ENCODE measurements at regions not wholly inside any gene's neighbourhood (a gene's known extent, or its start where the extent isn't known, plus 50 kb on each side); places are given as distances from the start of the nearest gene placed in this dataset.

- H3K4me2 ChIP-seq (ENCODE audit: low read length): no peak overlapping the region
- H3K27ac ChIP-seq (ENCODE audit: low read depth, low read length): no peak overlapping the region
- no peaks in the 10 kb centered on the region for H3K36me3 ChIP-seq (ENCODE audit: control insufficient read depth in 1 of 2, insufficient read depth in 2 of 2, low read length in 2 of 2)
- H3K18ac ChIP-seq (ENCODE audit: low read length): no peak overlapping the region
- no peak for DNase-seq
- no peaks in the 10 kb centered on the region for H3K27me3 ChIP-seq (ENCODE audit: insufficient read depth, low read length)
- no peaks in the 10 kb centered on the region for H3K9me3 ChIP-seq (ENCODE audit: insufficient read depth, low read depth, low read length)
- H3K4me1 ChIP-seq (ENCODE audit: control insufficient read depth in 1 of 2, insufficient read depth in 2 of 2, low read length in 2 of 2): no peaks in the 10 kb centered on the region
- H3K4ac ChIP-seq (ENCODE audit: low read depth, low read length): no peak overlapping the region
- no peak overlapping the region for H2BK12ac ChIP-seq (ENCODE audit: low read length)
- H4K12ac ChIP-seq (ENCODE audit: low read depth, low read length): no peak overlapping the region
- no peak overlapping the region for H2AK5ac ChIP-seq (ENCODE audit: low read length)
- no peak overlapping the region for H3K14ac ChIP-seq (ENCODE audit: low read length)
- no peaks in the 10 kb centered on the region for H3K79me2 ChIP-seq (ENCODE audit: control insufficient read depth, insufficient read depth, low read length, poor library complexity)
- no peak overlapping the region for H2AFZ ChIP-seq (ENCODE audit: insufficient read depth, low read length, poor library complexity)
- H2BK120ac ChIP-seq (ENCODE audit: insufficient read depth, low read length, poor library complexity): no peak overlapping the region
- H4K91ac ChIP-seq (ENCODE audit: low read depth, low read length): no peak overlapping the region
- H3K4me3 ChIP-seq (ENCODE audit: low read depth, low read length): no peak overlapping the region
- H4K8ac ChIP-seq (ENCODE audit: low read depth, low read length): no peak overlapping the region
- H3K23ac ChIP-seq (ENCODE audit: low read length): no peak overlapping the region
- H2BK5ac ChIP-seq (ENCODE audit: low read depth, low read length, poor library complexity): no peak overlapping the region
- H3K79me1 ChIP-seq (ENCODE audit: low read length): no peaks in the 10 kb centered on the region
- no peak overlapping the region for H3K9ac ChIP-seq (ENCODE audit: low read length)
- WGBS (ENCODE audit: extremely low coverage, insufficient coverage, insufficient read length): 100% methylated on average over 1 of the region's 2 CpGs
Measured at GRCh38 chr4:14809203-14809602, 193.1 kb upstream of the CPEB2 start.

- H3K4me3 ChIP-seq (ENCODE audit: low read depth, low read length): no peak overlapping the region
- H3K4ac ChIP-seq (ENCODE audit: low read depth, low read length): no peak overlapping the region
- DNase-seq: peak; percentile 53 to 57
Measured at GRCh38 chr4:14810121-14810520, 192.2 kb upstream of the CPEB2 start.

GRCh38 chr4:14810568-14810967 is 191.7 kb upstream of the CPEB2 start:
- Histone ChIP-seq H2AFZ (ENCODE audit: insufficient read depth, low read length, poor library complexity) (no peak overlapping the region), H2BK12ac (ENCODE audit: low read length) (no peak overlapping the region), H4K91ac (ENCODE audit: low read depth, low read length) (no peak overlapping the region), H2BK5ac (ENCODE audit: low read depth, low read length, poor library complexity) (no peak overlapping the region), H3K9ac (ENCODE audit: low read length) (no peak overlapping the region), H4K12ac (ENCODE audit: low read depth, low read length) (no peak overlapping the region), H2BK120ac (ENCODE audit: insufficient read depth, low read length, poor library complexity) (no peak overlapping the region), H3K27ac (ENCODE audit: low read depth, low read length) (no peak overlapping the region), H3K4ac (ENCODE audit: low read depth, low read length) (no peak overlapping the region), H3K79me1 (ENCODE audit: low read length) (no peaks in the 10 kb centered on the region), H4K8ac (ENCODE audit: low read depth, low read length) (no peak overlapping the region), H3K23ac (ENCODE audit: low read length) (no peak overlapping the region), H3K79me2 (ENCODE audit: control insufficient read depth, insufficient read depth, low read length, poor library complexity) (no peaks in the 10 kb centered on the region), H3K14ac (ENCODE audit: low read length) (no peak overlapping the region), H3K4me3 (ENCODE audit: low read depth, low read length) (no peak overlapping the region), H3K4me1 (ENCODE audit: control insufficient read depth in 1 of 2, insufficient read depth in 2 of 2, low read length in 2 of 2) (no peaks in the 10 kb centered on the region), H3K4me2 (ENCODE audit: low read length) (no peak overlapping the region), H3K9me3 (ENCODE audit: insufficient read depth, low read depth, low read length) (no peaks in the 10 kb centered on the region), H2AK5ac (ENCODE audit: low read length) (no peak overlapping the region), H3K36me3 (ENCODE audit: control insufficient read depth in 1 of 2, insufficient read depth in 2 of 2, low read length in 2 of 2) (no peaks in the 10 kb centered on the region), H3K18ac (ENCODE audit: low read length) (no peak overlapping the region), H3K27me3 (ENCODE audit: insufficient read depth, low read length) (no peaks in the 10 kb centered on the region)
- WGBS (ENCODE audit: extremely low coverage, insufficient coverage, insufficient read length): no CpG with 5 or more reads among the region's 2 CpGs
- DNase-seq: peak in 1 of 2 donors; percentile 5

More at GRCh38 chr4:14810121-14810520, 192.2 kb upstream of the CPEB2 start:
- no peak overlapping the region for H3K14ac ChIP-seq (ENCODE audit: low read length)
- no peaks in the 10 kb centered on the region for H3K4me1 ChIP-seq (ENCODE audit: control insufficient read depth in 1 of 2, insufficient read depth in 2 of 2, low read length in 2 of 2)
- H2BK12ac ChIP-seq (ENCODE audit: low read length): no peak overlapping the region
- no peak overlapping the region for H4K91ac ChIP-seq (ENCODE audit: low read depth, low read length)
- no peaks in the 10 kb centered on the region for H3K79me1 ChIP-seq (ENCODE audit: low read length)
- no peak overlapping the region for H3K27ac ChIP-seq (ENCODE audit: low read depth, low read length)
- H3K9ac ChIP-seq (ENCODE audit: low read length): no peak overlapping the region
- H4K12ac ChIP-seq (ENCODE audit: low read depth, low read length): no peak overlapping the region
- H3K4me2 ChIP-seq (ENCODE audit: low read length): no peak overlapping the region
- H2AFZ ChIP-seq (ENCODE audit: insufficient read depth, low read length, poor library complexity): no peak overlapping the region
- H3K79me2 ChIP-seq (ENCODE audit: control insufficient read depth, insufficient read depth, low read length, poor library complexity): no peaks in the 10 kb centered on the region
- no peak overlapping the region for H4K8ac ChIP-seq (ENCODE audit: low read depth, low read length)
- no peaks in the 10 kb centered on the region for H3K36me3 ChIP-seq (ENCODE audit: control insufficient read depth in 1 of 2, insufficient read depth in 2 of 2, low read length in 2 of 2)
- no peaks in the 10 kb centered on the region for H3K27me3 ChIP-seq (ENCODE audit: insufficient read depth, low read length)
- H2BK120ac ChIP-seq (ENCODE audit: insufficient read depth, low read length, poor library complexity): no peak overlapping the region
- H3K18ac ChIP-seq (ENCODE audit: low read length): no peak overlapping the region
- no peak overlapping the region for H2BK5ac ChIP-seq (ENCODE audit: low read depth, low read length, poor library complexity)
- H2AK5ac ChIP-seq (ENCODE audit: low read length): no peak overlapping the region
- no peak overlapping the region for H3K23ac ChIP-seq (ENCODE audit: low read length)
- H3K9me3 ChIP-seq (ENCODE audit: insufficient read depth, low read depth, low read length): no peaks in the 10 kb centered on the region
- WGBS (ENCODE audit: extremely low coverage, insufficient coverage, insufficient read length): no CpG with 5 or more reads among the region's 2 CpGs

GRCh38 chr4:14812101-14812500 is 190.2 kb upstream of the CPEB2 start:
- Histone ChIP-seq H3K79me2 (ENCODE audit: control insufficient read depth, insufficient read depth, low read length, poor library complexity) (no peaks in the 10 kb centered on the region), H3K4ac (ENCODE audit: low read depth, low read length) (no peak overlapping the region), H3K4me1 (ENCODE audit: control insufficient read depth in 1 of 2, insufficient read depth in 2 of 2, low read length in 2 of 2) (no peaks in the 10 kb centered on the region), H2BK5ac (ENCODE audit: low read depth, low read length, poor library complexity) (no peak overlapping the region), H4K91ac (ENCODE audit: low read depth, low read length) (no peak overlapping the region), H3K9me3 (ENCODE audit: insufficient read depth, low read depth, low read length) (no peaks in the 10 kb centered on the region), H2AK5ac (ENCODE audit: low read length) (no peak overlapping the region), H3K27me3 (ENCODE audit: insufficient read depth, low read length) (no peaks in the 10 kb centered on the region), H2BK12ac (ENCODE audit: low read length) (no peak overlapping the region), H4K12ac (ENCODE audit: low read depth, low read length) (no peak overlapping the region), H3K23ac (ENCODE audit: low read length) (no peak overlapping the region), H3K9ac (ENCODE audit: low read length) (no peak overlapping the region), H4K8ac (ENCODE audit: low read depth, low read length) (no peak overlapping the region), H3K4me3 (ENCODE audit: low read depth, low read length) (no peak overlapping the region), H3K79me1 (ENCODE audit: low read length) (no peaks in the 10 kb centered on the region), H2BK120ac (ENCODE audit: insufficient read depth, low read length, poor library complexity) (no peak overlapping the region), H3K4me2 (ENCODE audit: low read length) (no peak overlapping the region), H3K27ac (ENCODE audit: low read depth, low read length) (no peak overlapping the region), H3K36me3 (ENCODE audit: control insufficient read depth in 1 of 2, insufficient read depth in 2 of 2, low read length in 2 of 2) (no peaks in the 10 kb centered on the region), H3K14ac (ENCODE audit: low read length) (no peak overlapping the region), H2AFZ (ENCODE audit: insufficient read depth, low read length, poor library complexity) (no peak overlapping the region), H3K18ac (ENCODE audit: low read length) (no peak overlapping the region)
- no peak for DNase-seq
- WGBS (ENCODE audit: extremely low coverage, insufficient coverage, insufficient read length): no CpG with 5 or more reads among the region's 1 CpG

Data from trophoblast cell (in vitro differentiated cells and primary cell).